Left ventricle myocardium inferior (tissue), 1 donor: ENCODE measurements at regions not wholly inside any gene's neighbourhood (a gene's known extent, or its start where the extent isn't known, plus 50 kb on each side); places are given as distances from the start of the nearest gene placed in this dataset.

Experiments used
- DNase-seq: peaks from one replicate; pipeline ENCODE4 v3.0.0-alpha.2; 2020
- H3K27ac ChIP-seq: fragments of 200-600 bp; replicated peaks from 2 replicates; pipeline ENCODE4 v1.8.0; 2021
- H3K27me3 ChIP-seq: fragments of 200-600 bp; 2 replicates; pipeline ENCODE4 v1.8.0; 2021; ENCODE audit warnings: low read depth
- H3K36me3 ChIP-seq: fragments of 200-600 bp; 2 replicates; pipeline ENCODE4 v1.8.0; 2021
- H3K4me1 ChIP-seq: fragments of 200-600 bp; 2 replicates; pipeline ENCODE4 v1.8.0; 2021
- H3K4me3 ChIP-seq: fragments of 200-600 bp; 2 replicates; pipeline ENCODE4 v1.8.0; 2021; ENCODE audit warnings: mild to moderate bottlenecking, moderate library complexity
- H3K9me3 ChIP-seq: fragments of 200-600 bp; replicated peaks from 2 replicates; pipeline ENCODE4 v1.8.0; 2021
- intact Hi-C: fragments of 100-400 bp; cut with micrococcal nuclease; formaldehyde crosslinking; loops from one replicate; pipeline ENCODE4 v1.11.0; 2022
- TF ChIP-seq, protein P1 (sequence below): fragments of 200-600 bp; IDR thresholded peaks from 2 replicates; pipeline ENCODE4 v1.8.0; 2021; ENCODE audit warnings: antibody characterized with exemption, mild to moderate bottlenecking, borderline replicate concordance
- donor health status: DM: no; HTN: yes; CAD: no; lungs with severe emphysema.

DNA sequence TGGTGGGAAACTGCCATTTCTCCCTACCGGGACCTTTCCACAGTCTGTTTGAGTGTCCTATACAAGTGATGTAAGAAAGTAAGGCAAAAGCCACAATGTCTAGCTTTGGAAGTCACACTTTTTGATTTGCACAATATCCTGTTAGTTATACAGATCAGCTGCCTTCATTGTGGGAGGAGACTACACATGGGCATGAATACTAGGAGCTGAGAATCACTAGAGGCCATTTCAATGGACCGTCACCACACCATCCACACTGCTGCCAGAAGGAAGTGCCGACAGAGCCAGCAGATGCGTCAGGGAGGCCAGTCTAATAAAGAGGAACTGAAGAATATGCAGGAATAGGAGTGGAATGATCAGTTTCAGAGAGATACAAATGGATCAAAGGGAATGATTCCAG, 65.8 kb downstream of the SCN11A start:
- no peaks in the 10 kb centered on the region for H3K36me3 ChIP-seq
- no peaks in the 10 kb centered on the region for H3K4me1 ChIP-seq
- TF ChIP-seq, protein P1, sequence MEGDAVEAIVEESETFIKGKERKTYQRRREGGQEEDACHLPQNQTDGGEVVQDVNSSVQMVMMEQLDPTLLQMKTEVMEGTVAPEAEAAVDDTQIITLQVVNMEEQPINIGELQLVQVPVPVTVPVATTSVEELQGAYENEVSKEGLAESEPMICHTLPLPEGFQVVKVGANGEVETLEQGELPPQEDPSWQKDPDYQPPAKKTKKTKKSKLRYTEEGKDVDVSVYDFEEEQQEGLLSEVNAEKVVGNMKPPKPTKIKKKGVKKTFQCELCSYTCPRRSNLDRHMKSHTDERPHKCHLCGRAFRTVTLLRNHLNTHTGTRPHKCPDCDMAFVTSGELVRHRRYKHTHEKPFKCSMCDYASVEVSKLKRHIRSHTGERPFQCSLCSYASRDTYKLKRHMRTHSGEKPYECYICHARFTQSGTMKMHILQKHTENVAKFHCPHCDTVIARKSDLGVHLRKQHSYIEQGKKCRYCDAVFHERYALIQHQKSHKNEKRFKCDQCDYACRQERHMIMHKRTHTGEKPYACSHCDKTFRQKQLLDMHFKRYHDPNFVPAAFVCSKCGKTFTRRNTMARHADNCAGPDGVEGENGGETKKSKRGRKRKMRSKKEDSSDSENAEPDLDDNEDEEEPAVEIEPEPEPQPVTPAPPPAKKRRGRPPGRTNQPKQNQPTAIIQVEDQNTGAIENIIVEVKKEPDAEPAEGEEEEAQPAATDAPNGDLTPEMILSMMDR: no peak
- intact Hi-C loops: no loop called here
- no peak overlapping the region for H3K27ac ChIP-seq
- H3K27me3 ChIP-seq: peaks cover 46% of the 10 kb centered on the region
- H3K9me3 ChIP-seq: no peaks in the 10 kb centered on the region
- DNase-seq: no peak
- no peak overlapping the region for H3K4me3 ChIP-seq

DNA sequence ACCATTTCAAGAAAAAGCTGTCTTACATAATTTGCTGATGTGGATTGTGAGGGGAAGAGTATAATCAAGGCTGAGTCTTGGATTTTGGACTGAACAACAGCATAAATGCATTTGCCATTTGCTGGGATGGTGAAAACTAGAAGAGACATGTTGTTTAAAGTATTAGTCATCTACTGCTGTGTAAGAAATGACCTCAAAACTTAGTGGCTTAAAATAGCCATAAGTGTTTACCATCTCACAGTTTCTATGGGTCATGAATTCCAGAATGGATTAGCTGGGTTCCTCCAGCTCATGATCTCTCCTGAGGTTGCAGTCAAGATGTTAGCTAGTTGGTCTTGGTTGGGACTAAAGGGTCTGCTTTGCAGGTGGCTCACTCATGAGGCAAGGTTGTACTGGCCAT, 66.2 kb downstream of the SCN11A start:
- no peaks in the 10 kb centered on the region for H3K9me3 ChIP-seq
- H3K4me1 ChIP-seq: no peaks in the 10 kb centered on the region
- H3K27me3 ChIP-seq: peaks cover 43% of the 10 kb centered on the region
- no peak overlapping the region for H3K4me3 ChIP-seq
- no peak for DNase-seq
- no peak overlapping the region for H3K27ac ChIP-seq
- intact Hi-C loops: no loop called here
- TF ChIP-seq, protein P1: no peak
- no peaks in the 10 kb centered on the region for H3K36me3 ChIP-seq

DNA sequence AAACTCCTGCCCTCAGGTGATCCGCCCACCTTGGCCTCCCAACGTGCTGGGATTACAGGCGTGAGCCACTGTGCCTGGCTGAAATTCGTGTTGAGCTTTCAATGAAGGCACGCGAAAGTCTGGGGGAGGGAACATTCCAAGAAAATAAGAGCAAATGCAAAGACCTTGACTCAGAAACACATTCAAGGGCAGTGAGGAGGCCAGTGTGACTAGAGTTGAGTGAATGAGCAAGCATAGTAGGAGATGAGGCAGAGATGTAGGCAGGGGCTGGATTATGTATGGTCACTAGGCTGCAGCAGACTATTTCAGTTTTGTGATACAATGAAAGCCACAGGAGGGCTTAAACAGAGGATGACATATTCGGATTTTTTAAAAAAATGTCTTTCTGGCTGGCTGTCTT, 67.0 kb downstream of the SCN11A start:
- H3K4me3 ChIP-seq: no peak overlapping the region
- peaks cover 36% of the 10 kb centered on the region for H3K27me3 ChIP-seq
- no peaks in the 10 kb centered on the region for H3K4me1 ChIP-seq
- H3K36me3 ChIP-seq: no peaks in the 10 kb centered on the region
- DNase-seq: no peak
- no peaks in the 10 kb centered on the region for H3K9me3 ChIP-seq
- TF ChIP-seq, protein P1: no peak
- H3K27ac ChIP-seq: no peak overlapping the region
- intact Hi-C loops: no loop called here

DNA sequence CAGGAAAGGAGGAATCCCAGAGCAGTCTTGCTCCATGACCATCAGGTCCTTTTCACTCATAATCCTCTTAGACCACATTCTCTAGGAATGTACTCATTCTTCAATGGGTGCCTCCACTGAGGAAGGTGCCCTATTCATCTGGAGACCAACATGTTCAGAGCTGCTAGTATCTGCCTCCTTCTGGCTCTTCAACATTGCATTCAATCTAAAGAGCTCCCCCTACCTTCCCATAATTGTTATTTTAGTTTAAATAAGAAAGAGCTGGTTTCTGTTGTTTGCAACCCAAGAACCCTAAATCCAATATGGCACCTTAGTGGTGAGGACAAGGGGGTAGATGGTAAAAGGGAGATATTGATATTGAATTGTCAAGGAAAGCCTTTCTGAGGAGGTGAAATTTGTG, 67.6 kb downstream of the SCN11A start:
- Histone ChIP-seq H3K9me3 (no peaks in the 10 kb centered on the region), H3K36me3 (no peaks in the 10 kb centered on the region), H3K4me3 (no peak overlapping the region), H3K4me1 (no peaks in the 10 kb centered on the region), H3K27me3 (peaks cover 32% of the 10 kb centered on the region), H3K27ac (no peak overlapping the region)
- intact Hi-C loops: no loop called here
- TF ChIP-seq, protein P1: no peak
- no peak for DNase-seq

DNA sequence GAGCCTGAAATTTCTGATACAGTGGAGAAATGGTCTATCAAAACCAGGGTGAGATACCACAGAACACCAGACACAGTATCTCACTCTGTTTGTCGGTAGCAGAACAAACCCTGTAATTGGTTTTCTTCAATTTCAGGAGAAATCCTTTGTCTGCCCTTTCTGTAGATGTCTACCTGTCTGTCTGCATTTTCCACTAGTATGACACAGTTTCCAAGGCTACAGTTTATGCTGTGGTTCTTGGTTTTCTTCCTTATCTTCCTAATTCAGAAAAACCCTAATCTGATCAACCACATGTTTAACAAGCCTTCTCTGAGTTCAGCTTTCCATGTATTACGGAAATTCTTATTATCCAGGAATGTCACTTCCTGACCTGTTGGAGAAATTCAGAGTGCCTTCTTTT, 70.8 kb downstream of the SCN11A start:
- Histone ChIP-seq H3K4me1 (no peaks in the 10 kb centered on the region), H3K9me3 (no peaks in the 10 kb centered on the region), H3K27ac (no peak overlapping the region), H3K4me3 (no peak overlapping the region), H3K36me3 (no peaks in the 10 kb centered on the region), H3K27me3 (peaks cover 22% of the 10 kb centered on the region)
- TF ChIP-seq, protein P1: no peak
- intact Hi-C loops: no loop called here
- no peak for DNase-seq

DNA sequence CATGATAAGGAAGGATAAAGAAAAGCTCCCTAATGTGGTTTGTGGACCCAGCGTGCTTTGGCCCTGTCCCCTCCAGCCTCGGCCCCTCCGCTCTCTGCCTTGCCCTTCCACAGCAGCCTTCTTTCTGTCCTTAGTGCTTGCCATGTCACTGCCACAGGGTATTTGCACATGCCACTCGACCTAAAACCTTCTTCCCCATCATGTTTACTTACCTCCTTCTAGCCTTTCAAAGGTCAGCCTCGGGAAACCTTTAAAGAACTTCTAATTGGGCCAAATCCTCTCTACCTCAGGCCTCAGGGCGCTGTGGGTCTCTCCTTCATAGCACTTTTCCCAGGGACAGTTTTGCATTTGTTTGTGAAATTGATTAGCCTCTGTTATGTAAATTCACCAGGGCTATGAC, 73.0 kb downstream of the SCN11A start:
- Histone ChIP-seq H3K4me1 (no peaks in the 10 kb centered on the region), H3K27ac (no peak overlapping the region), H3K9me3 (no peaks in the 10 kb centered on the region), H3K27me3 (peaks cover 11% of the 10 kb centered on the region), H3K4me3 (no peak overlapping the region), H3K36me3 (no peaks in the 10 kb centered on the region)
- TF ChIP-seq, protein P1: no peak
- intact Hi-C loops: no loop called here
- no peak for DNase-seq
